HuH-7 (cell line): ENCODE measurements at regions not wholly inside any gene's neighbourhood (a gene's known extent, or its start where the extent isn't known, plus 50 kb on each side); places are given as distances from the start of the nearest gene placed in this dataset.

ENCODE experiments used
- DNase-seq: peaks from one replicate; pipeline ENCODE4 v3.0.0; 2011; ENCODE audit warnings: low spot score

- DNase-seq: no peak
Measured at GRCh38 chr22:49368976-49369725, 458.5 kb downstream of the BRD1 start.

- DNase-seq: no peak
Measured at GRCh38 chr22:49368221-49368975, 459.3 kb downstream of the BRD1 start.

- no peak for DNase-seq
Measured at GRCh38 chr22:49367041-49367697, 460.5 kb downstream of the BRD1 start.

- DNase-seq: no peak
Measured at GRCh38 chr22:49366437-49366836, 461.2 kb downstream of the BRD1 start.

GRCh38 chr22:49365910-49366309 is 461.8 kb downstream of the BRD1 start:
- DNase-seq: no peak

- no peak for DNase-seq
Measured at GRCh38 chr22:49365191-49365837, 462.4 kb downstream of the BRD1 start.

GRCh38 chr22:49364398-49364797 is 463.3 kb downstream of the BRD1 start:
- no peak for DNase-seq

GRCh38 chr22:49363526-49364230 is 464.0 kb downstream of the BRD1 start:
- no peak for DNase-seq

GRCh38 chr22:49362211-49362839 is 465.3 kb downstream of the BRD1 start:
- no peak for DNase-seq

GRCh38 chr22:49361164-49361563 is 466.5 kb downstream of the BRD1 start:
- no peak for DNase-seq

- DNase-seq: no peak
Measured at GRCh38 chr22:49360746-49361145, 466.9 kb downstream of the BRD1 start.

GRCh38 chr22:49359076-49359475 is 468.6 kb downstream of the BRD1 start:
- no peak for DNase-seq

GRCh38 chr22:49357661-49358440 is 469.8 kb downstream of the BRD1 start:
- DNase-seq: no peak

- no peak for DNase-seq
Measured at GRCh38 chr22:49356428-49356827, 471.2 kb downstream of the BRD1 start.

GRCh38 chr22:49355211-49355920 is 472.3 kb downstream of the BRD1 start:
- no peak for DNase-seq

GRCh38 chr22:49354516-49355210 is 473.0 kb downstream of the BRD1 start:
- no peak for DNase-seq

- no peak for DNase-seq
Measured at GRCh38 chr22:49353235-49353634, 474.4 kb downstream of the BRD1 start.

- DNase-seq: no peak
Measured at GRCh38 chr22:49352361-49353169, 475.1 kb downstream of the BRD1 start.
